Activated T-cell treated with anti-CD3 and anti-CD28 coated beads, Interleukin-2, amount 50 U/mL, for 1 hour (primary cell): ENCODE measurements at regions not wholly inside any gene's neighbourhood (a gene's known extent, or its start where the extent isn't known, plus 50 kb on each side); places are given as distances from the start of the nearest gene placed in this dataset.
"Not testable (repeated sequence)": the region's sequence is repeated elsewhere in the genome, so short reads cannot be mapped to it uniquely, and the experiment has no call there.

Experiments used
- DNase-seq: peaks from one replicate; pipeline ENCODE4 v3.0.0-alpha.2; 2020

DNA sequence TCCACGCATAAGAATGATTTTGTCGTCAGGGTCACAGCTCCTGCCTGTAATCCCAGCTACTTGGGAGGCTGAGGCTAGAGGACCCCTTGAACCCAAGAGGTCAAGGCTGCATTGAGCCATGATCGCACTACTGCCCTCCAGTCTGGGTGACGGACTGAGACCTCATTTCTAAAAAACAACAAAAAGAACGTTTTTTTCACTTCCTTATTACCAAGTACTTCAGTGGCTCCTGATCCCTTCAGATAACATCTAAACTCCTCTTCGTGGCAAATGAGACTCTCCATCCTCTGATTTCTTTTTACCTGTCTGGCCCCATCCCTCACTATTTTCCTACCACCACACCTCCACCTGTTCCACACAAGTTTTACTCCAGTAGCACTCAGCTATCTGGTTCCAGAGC, 105.4 kb upstream of the TLK1 start:
- no peak for DNase-seq

DNA sequence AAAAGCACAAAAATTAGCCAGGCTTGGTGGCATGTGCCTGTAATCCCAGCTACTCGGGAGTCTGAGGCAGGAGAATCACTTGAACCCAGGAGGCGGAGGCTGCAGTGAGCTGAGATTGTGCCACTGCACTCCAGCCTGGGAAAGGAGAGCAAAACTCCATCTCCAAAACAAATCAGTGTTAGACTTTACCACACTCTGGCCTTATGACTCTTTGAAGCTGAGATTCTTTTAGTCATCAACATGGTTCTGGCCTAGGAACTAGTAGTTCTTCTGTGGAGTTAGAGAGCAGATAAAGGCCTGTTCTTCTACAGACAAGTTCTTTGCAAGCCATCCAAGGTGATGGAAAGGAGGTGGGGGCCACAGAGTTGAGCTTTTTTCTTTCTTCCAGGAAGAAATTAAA, 100.8 kb upstream of the TLK1 start:
- not testable (repeated sequence) for DNase-seq

DNA sequence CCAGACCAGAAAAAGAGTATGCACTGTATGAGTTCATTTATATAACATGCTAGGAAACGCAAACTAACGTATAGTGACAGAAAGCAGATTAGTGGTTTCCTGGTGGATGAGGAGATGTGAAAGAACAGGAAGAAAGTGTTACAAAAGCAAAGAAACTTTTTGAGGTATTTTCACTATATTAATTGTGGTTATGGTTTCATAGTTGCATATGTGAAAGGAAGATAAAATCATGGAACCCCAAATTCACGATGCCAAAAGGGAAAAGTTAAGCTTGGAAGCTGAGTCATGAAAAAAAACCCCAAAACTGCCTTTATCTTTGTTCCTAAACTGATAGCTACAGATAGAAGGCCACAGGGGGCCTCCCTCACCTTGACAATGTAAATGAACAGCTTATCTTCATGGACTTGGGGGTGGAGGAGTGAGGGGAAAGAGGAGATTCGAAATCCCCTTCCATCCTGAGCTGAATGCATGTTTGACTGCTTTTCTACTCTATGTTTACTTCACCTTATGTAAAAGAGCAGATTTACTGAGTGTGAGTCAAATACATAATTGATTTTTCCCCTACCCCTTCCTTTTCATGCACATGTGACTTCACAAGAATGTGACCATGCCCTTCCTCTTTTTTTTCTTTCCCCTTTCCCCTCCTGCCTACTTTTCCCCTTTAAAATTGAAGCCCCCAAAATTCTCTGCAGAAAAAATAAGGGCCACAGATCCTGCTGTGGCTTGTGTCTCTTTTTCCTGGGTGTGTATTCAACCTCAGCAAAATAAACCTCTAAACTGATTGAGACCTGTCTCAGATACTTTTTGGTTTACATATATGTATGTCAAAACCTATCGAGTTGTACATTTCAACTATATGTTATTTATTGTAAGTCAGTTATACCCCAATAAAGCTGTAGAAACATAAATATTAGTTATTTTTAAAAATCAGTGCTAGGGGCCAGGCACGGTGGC, 100.1 kb upstream of the TLK1 start:
- DNase-seq, result no peak

GRCh38 chr2:171254666-171255065, 94.0 kb upstream of the TLK1 start:
- no peak for DNase-seq

- no peak for DNase-seq
Measured at GRCh38 chr2:171253900-171254650, 93.4 kb upstream of the TLK1 start.

- no peak for DNase-seq
Measured at GRCh38 chr2:171253279-171253678, 92.6 kb upstream of the TLK1 start.

DNA sequence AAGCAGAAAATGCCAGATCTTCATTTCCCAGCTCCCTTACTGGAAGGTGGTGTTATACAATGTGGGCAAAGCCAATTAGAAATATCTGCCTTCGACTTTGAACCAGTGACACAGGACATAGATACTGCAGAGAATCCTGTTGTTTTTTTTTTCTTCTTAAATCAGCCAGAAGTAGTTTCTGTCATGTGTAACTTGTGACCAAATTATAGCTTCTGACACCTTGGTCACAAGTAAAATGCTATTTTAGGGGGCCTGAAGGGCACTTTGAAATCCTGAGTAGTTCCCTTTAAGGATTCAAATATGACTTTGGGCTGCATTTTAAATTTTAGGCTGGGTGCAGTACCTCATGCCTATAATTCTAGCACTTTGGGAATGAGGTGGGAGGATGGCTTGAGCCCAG, 89.0 kb upstream of the TLK1 start:
- DNase-seq, result no peak

DNA sequence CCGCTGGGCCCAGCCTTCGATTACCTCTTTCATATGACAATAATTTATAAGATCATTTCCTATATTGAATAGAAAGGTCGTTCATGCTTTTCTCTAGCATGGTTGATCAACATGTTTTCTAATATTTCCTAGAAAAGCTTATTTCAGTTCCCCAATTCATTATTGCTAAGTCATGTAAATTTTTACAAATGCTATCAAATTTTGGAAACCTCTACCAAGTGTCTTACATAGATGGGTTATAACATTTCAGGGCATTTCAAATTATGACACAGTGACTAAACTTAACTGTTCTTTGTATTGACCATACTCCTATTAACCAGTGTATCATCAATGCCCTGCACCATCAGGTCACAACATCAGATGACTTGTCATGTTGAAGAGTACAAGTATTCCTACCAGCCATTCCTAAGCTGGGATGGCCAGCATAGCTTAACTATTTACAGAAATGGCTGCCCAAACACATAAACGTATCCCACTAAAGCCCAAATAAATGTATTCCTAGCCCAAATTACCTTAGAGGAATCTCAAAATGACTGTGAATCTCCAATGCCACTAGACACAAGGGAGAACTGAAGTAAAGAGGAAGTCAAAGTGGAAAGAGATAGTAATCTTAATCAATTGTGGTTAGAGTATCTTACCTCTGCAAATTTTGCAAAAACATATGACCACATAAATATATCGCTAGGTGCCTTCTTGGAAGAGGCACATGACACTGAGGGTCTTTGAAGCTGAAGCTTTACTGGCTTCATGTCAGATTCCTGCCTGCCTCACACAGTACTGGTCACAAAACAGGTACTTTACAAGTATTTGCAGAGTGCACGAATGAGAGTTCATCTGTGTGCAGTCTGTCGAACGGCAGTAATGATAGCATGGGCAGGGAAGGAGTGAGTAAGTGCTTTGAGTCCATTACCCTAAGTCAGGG, 87.3 kb upstream of the TLK1 start:
- peak; percentile 22 for DNase-seq

- no peak for DNase-seq
Measured at GRCh38 chr2:171244970-171245782, 84.5 kb upstream of the TLK1 start.

- DNase-seq, result no peak
Measured at GRCh38 chr2:171244466-171244969, 83.8 kb upstream of the TLK1 start.

DNA sequence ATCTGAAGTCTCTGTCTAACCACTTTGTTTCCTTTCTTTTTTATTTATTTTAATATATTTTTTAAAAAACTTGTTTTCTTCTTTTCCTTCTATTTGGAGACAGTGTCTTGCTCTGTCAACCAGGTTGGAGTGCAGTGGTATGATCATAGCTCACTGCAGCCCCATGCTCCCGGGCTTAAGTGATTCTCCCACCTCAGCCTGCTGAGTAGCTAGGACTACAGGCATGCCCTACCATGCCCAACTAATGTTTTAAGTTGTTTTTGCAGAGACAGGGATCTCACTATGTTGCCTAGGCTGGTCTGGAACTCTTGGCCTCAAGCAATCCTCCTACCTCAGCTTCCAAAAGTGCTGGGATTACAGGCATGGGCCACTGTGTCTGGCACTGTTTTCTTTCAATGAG, 81.1 kb upstream of the TLK1 start:
- DNase-seq, result no peak

DNA sequence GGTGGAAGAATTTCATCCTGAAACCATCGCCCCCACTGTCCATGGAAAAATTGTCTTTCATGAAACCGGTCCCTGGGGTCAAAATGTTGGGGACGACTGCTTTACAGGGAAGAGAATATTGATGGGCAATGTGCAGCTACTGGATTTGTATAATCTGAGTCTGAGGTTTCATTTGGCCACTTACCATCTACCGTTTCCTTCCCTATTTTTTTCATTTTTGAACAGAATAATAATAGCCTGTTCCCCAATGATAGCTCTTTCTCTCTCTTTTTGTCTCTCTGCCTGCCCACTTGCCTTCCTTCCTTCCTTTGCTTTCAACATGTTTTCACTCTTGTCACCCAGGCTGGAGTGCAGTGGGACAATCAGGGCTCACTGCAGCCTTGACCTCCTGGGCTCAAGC, 78.3 kb upstream of the TLK1 start:
- no peak for DNase-seq

DNA sequence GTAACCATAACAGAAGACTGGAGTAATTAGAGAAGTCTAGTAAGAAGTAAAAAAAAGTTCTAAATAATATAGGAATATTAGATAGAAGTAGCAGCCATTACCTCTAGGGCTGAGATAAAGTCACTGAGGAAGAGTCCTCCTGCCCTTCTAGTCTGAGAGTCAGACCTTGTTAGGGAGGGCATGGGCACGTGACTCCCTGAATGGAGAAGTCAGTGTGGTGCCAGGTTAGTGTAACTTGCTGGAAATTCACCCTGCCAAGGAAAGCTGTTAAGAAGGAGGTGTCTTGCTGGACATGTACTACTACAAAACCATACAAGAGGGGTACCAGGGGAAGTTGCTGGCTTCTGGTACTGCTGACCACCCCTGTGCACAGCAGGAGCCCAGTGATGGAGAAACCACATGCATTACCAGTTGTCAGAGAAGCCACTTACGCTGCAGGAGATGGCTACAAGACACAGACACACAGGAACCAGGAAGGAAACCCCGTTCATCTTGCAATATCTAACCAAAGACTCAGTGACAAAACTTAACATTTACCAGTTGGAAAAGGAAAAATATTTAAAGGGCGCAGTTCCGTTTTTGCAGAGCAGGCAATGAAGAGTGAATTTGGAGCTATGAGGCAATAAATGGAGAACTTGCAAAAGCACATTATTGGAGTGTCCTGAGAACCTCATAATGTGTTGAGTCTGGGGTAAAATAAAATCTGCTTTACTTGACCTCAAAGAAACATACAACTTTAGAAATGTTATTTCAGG, 77.2 kb upstream of the TLK1 start:
- no peak for DNase-seq

DNA sequence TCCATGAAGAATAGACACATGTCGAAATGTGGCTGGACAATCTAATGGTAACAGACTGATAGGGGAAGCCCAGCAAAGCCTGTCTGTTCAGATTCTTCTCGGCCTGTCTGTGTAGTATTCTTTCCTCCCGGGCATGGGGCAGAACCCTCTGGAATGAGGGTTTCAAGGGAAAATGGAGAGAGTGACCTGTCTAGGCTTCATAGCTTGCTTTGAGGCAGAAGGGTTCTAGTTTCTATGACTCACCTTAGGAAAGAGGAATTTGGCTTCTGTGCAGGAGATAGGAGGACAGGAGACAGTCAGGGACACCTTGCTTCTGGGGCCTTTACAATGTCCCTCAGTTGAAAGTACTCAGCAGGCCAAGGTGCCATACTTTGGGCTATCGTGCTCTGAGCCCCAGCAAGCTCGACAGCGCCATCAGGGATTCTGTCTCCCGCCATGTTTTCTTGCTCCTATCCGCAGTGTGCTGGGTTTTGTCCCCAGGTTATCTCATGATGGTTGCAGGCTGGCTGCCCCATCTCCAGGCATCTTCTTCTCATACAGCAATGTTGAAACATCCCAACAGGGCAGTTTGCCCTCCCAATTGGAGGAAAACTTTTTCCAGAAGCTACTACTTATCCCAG, 74.7 kb upstream of the TLK1 start:
- DNase-seq, result no peak

DNA sequence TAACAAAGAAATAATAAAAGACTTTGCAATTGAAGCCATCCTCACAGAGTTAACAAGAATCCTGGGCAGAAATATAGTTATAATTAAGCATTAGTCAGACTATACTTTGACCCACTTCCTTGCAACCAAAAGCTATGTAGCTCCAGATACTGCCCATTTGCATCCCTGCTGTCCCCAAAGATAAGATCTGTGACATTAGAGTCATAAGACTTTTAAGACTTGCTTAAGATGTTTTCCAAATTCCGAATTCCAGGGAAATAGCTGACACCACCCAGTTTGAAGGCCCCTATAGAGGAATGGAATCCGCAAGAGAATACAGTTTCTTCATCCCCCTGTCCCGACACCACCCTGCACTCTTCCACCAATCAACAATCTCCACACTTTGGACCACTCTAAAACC, 69.5 kb upstream of the TLK1 start:
- DNase-seq, result no peak

DNA sequence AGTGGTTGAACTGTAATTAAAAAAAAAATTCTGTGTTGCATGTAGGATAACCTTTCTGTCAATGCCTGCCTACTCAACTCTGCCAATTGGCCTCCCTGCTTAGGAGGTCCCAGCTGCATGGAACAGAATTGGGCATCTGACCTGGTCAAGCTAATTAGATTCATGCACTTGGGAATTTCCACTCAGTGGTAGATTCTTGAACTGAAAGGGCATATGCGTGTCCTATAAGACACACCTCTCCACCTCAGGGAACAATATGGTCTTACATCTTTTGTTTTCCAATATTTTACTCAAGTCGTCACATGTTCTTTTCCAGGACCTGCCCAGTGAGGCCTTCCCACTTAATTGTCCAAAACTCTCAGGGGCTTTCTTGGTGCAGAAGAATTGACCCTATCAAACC, 68.1 kb upstream of the TLK1 start:
- DNase-seq, result no peak

- no peak for DNase-seq
Measured at GRCh38 chr2:171227066-171227782, 66.5 kb upstream of the TLK1 start.

- no peak for DNase-seq
Measured at GRCh38 chr2:171226461-171226860, 65.8 kb upstream of the TLK1 start.

DNA sequence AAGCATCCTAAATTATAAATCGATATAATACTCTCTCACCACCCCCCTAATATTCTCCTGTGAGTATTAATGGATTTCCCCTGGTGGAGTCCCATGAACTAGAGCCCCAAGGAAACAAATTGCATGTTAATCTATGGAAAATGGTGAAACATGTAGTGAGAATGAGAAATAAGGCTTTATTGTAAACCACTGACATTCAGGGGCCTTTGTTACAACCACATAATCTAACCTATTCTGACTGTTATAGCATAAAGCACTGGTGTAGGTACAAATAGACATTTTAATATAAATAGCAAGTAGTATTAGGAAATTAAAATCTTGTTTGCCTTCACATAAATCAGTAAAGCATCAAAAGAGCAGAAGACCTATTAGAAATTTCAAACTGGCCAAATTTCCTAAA, 65.3 kb upstream of the TLK1 start:
- no peak for DNase-seq
